GM18873 (cell line): ENCODE measurements at regions not wholly inside any gene's neighbourhood (a gene's known extent, or its start where the extent isn't known, plus 50 kb on each side); places are given as distances from the start of the nearest gene placed in this dataset.

Experiments
- ATAC-seq: cut with Tn5 transposase; IDR thresholded peaks from one replicate; pipeline ENCODE4 v1.9.1; 2021; ENCODE audit warnings: mild to moderate bottlenecking, moderate library complexity, moderate number of reproducible peaks; ENCODE audit not compliant: unreplicated experiment, low FRiP score

GRCh38 chr1:106456832-106457231 lies 599.6 kb upstream of the PRMT6 start:
- ATAC-seq: no peak

GRCh38 chr1:106457368-106457767 lies 599.1 kb upstream of the PRMT6 start:
- no peak for ATAC-seq

- no peak for ATAC-seq
Observed at GRCh38 chr1:106458866-106459265, 597.6 kb upstream of the PRMT6 start.

- no peak for ATAC-seq
Observed at GRCh38 chr1:106459418-106459817, 597.1 kb upstream of the PRMT6 start.

- no peak for ATAC-seq
Observed at GRCh38 chr1:106465666-106466065, 590.8 kb upstream of the PRMT6 start.

- ATAC-seq: no peak
Observed at GRCh38 chr1:106480629-106481028, 575.8 kb upstream of the PRMT6 start.

- no peak for ATAC-seq
Observed at GRCh38 chr1:106492880-106493279, 563.6 kb upstream of the PRMT6 start.

- no peak for ATAC-seq
Observed at GRCh38 chr1:106494646-106495045, 561.8 kb upstream of the PRMT6 start.

GRCh38 chr1:106498238-106498637 lies 558.2 kb upstream of the PRMT6 start:
- no peak for ATAC-seq

GRCh38 chr1:106502659-106503058 lies 553.8 kb upstream of the PRMT6 start:
- ATAC-seq: no peak

GRCh38 chr1:106515375-106515774 lies 541.1 kb upstream of the PRMT6 start:
- ATAC-seq: no peak

- ATAC-seq: no peak
Observed at GRCh38 chr1:106517224-106517623, 539.2 kb upstream of the PRMT6 start.

- no peak for ATAC-seq
Observed at GRCh38 chr1:106523497-106523896, 533.0 kb upstream of the PRMT6 start.

- ATAC-seq: no peak
Observed at GRCh38 chr1:106524631-106525030, 531.8 kb upstream of the PRMT6 start.

GRCh38 chr1:106526650-106527049 lies 529.8 kb upstream of the PRMT6 start:
- no peak for ATAC-seq

- ATAC-seq: no peak
Observed at GRCh38 chr1:106534612-106535011, 521.9 kb upstream of the PRMT6 start.

- no peak for ATAC-seq
Observed at GRCh38 chr1:106536741-106537140, 519.7 kb upstream of the PRMT6 start.

- ATAC-seq: no peak
Observed at GRCh38 chr1:106548726-106549125, 507.7 kb upstream of the PRMT6 start.

- ATAC-seq: no peak
Observed at GRCh38 chr1:106554294-106554693, 502.2 kb upstream of the PRMT6 start.

GRCh38 chr1:106555571-106555970 lies 500.9 kb upstream of the PRMT6 start:
- ATAC-seq: no peak

- ATAC-seq: no peak
Observed at GRCh38 chr1:106564192-106564591, 492.3 kb upstream of the PRMT6 start.

- no peak for ATAC-seq
Observed at GRCh38 chr1:106568201-106568974, 488.1 kb upstream of the PRMT6 start.

GRCh38 chr1:106571109-106571508 lies 485.4 kb upstream of the PRMT6 start:
- ATAC-seq: no peak
